ENCODE measurements at regions not wholly inside any gene's neighbourhood (a gene's known extent, or its start where the extent isn't known, plus 50 kb on each side); places are given as distances from the start of the nearest gene placed in this dataset.
"Not testable (repeated sequence)": the region's sequence is repeated elsewhere in the genome, so short reads cannot be mapped to it uniquely, and the experiment has no call there.

DNA sequence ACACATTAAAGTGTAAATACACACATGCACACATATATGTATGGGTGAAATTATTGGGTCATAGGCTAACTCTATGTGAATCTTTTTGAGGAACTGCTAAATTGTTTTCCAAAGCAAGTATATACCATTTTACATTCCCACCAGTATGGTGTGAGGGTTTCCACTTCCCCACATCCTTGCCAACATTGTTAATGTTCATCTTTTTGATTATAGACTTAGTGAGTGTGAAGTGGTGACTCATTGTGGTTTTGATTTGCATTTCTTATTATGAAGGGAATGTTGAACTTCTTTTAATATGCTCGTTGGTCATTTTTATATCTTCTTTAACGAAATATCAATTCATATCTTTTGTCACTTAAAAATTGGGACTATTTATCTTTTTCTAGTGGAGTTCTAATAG, 181.8 kb upstream of the GCFC2 start:
- H3K4me3 ChIP-seq (ENCODE audit: low read depth, low read length) = no peak overlapping the region
- DNase-seq (ENCODE audit: low read depth, low spot score) = no peak
- TF ChIP-seq, protein P1, sequence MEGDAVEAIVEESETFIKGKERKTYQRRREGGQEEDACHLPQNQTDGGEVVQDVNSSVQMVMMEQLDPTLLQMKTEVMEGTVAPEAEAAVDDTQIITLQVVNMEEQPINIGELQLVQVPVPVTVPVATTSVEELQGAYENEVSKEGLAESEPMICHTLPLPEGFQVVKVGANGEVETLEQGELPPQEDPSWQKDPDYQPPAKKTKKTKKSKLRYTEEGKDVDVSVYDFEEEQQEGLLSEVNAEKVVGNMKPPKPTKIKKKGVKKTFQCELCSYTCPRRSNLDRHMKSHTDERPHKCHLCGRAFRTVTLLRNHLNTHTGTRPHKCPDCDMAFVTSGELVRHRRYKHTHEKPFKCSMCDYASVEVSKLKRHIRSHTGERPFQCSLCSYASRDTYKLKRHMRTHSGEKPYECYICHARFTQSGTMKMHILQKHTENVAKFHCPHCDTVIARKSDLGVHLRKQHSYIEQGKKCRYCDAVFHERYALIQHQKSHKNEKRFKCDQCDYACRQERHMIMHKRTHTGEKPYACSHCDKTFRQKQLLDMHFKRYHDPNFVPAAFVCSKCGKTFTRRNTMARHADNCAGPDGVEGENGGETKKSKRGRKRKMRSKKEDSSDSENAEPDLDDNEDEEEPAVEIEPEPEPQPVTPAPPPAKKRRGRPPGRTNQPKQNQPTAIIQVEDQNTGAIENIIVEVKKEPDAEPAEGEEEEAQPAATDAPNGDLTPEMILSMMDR (IDR thresholded peaks at IDR 0.05; ENCODE audit: low read depth, low read length) = no peak
- in situ Hi-C loops (cut with HindIII; ENCODE audit: low sequenced_read_pairs) = no loop called here

DNA sequence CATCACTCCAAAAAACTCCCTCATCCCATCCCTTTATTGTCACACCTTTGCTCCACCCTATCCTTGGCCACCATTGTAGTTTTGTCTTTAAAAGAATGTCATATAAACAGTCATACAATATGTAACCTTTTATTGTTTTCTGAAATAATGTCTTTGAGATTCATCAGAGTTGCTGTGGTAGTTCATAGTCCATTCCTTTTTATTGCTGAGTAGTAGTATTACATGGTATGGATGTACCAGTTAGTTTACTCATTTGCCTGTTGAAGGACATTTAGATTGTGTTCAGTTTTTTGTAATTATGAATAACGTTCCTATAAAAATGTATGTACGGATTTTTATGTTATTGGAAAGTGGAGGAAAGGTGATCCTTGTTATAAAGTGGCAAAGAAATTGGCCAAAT, 171.8 kb upstream of the GCFC2 start:
- in situ Hi-C loops (cut with HindIII; ENCODE audit: low sequenced_read_pairs) = no loop called here
- DNase-seq (ENCODE audit: low read depth, low spot score) = no peak
- no peak overlapping the region for H3K4me3 ChIP-seq (ENCODE audit: low read depth, low read length)
- TF ChIP-seq, protein P1 (IDR thresholded peaks at IDR 0.05; ENCODE audit: low read depth, low read length) = no peak

DNA sequence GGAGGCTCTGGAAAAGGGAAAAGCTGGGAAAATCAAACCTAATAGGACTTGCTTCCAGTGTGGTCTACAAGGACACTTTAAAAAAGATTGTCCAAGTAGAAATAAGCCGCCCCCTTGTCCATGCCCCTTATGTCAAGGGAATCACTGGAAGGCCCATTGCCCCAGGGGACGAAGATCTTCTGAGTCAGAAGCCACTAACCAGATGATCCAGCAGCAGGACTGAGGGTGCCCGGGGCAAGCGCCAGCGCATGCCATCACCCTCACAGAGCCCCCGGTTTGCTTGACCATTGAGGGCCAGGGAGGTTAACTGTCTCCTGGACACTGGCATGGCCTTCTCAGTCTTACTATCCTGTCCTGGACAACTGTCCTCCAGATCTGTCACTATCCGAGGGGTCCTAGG, 164.9 kb upstream of the GCFC2 start:
- in situ Hi-C loops (cut with HindIII; ENCODE audit: low sequenced_read_pairs); DNase-seq (ENCODE audit: low read depth, low spot score); H3K4me3 ChIP-seq (ENCODE audit: low read depth, low read length): not testable (repeated sequence)

DNA sequence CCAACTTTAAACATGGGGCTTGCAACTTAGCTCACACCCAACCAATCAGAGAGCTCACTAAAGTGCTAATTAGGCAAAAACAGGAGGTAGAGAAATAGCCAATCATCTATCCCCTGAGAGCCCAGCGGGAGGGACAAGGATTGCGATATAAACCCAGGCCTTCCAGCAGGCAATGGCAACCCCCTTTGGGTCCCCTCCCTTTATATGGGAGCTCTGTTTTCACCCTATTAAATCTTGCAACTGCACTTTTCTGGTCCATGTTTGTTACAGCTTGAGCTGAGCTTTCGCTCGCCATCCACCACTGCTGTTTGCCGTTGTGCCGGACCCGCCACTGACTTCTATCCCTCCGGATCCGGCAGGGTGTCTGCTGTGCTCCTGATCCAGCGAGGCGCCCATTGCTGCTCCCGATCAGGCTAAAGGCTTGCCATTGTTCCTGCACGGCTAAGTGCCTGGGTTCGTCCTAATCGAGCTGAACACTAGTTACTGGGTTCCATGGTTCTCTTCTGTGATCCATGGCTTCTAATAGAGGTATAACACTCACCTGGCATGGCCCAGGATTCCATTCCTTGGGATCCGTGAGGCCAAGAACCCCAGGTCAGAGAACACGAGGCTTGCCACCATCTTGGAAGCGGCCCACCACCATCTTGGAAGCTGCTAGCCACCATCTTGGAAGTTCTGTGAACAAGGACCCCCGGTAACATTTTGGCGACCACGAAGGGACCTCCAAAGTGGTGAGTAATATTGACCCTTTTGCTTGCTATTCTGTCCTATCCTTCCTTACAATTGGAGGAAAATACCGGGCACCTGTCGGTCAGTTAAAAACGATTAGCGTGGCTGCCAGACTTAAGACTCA, 161.3 kb upstream of the GCFC2 start:
- H3K4me3 ChIP-seq (ENCODE audit: low read depth, low read length); in situ Hi-C loops (cut with HindIII; ENCODE audit: low sequenced_read_pairs); DNase-seq (ENCODE audit: low read depth, low spot score): not testable (repeated sequence)

DNA sequence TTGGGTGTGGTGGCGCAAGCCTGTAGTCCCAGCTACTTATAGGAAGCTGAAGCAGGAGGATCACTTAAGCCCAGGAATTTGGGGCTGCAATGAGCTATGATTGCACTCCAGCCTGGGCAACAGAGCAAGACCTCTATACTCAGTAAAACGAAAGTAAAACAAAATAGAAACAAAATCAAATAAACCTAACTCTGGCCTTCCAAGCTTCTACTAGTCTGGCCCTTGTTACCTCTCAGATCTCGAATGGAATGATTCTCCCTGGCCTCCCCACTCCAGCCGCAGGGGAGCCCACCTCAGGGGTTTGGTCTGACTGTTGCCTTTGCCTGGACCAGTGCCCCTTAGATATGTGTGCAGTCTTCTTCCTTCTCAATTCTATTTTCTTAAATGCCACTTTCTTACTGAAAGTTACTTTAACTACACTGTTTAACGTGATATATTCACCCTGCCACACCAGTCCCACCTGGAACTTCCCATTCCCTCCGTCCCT, 160.0 kb upstream of the GCFC2 start:
- no peak for DNase-seq (ENCODE audit: low read depth, low spot score)
- in situ Hi-C loops (cut with HindIII; ENCODE audit: low sequenced_read_pairs) = no loop called here
- no peak overlapping the region for H3K4me3 ChIP-seq (ENCODE audit: low read depth, low read length)
- TF ChIP-seq, protein P1 (IDR thresholded peaks at IDR 0.05; ENCODE audit: low read depth, low read length) = no peak

DNA sequence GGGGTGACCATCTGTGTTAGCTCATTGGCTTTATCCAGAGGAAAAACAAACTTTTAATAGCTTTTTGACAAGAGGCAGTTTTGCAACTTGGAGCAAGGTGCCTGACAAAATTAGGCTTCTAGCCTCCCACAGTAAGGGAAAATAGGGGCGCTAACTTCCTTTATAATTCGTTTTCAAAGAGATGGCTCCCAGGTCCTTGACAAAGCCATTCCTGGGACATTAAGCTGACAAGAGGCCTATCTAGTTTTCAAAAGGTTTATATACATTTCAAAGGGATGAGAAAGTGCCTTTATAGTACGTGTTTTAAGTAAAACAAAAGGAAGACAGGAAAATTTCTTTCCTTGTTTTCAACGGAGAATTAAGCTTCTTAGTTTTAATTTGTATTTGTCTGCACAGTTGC, 159.4 kb upstream of the GCFC2 start:
- no peak overlapping the region for H3K4me3 ChIP-seq (ENCODE audit: low read depth, low read length)
- in situ Hi-C loops (cut with HindIII; ENCODE audit: low sequenced_read_pairs) = no loop called here
- no peak for DNase-seq (ENCODE audit: low read depth, low spot score)
- TF ChIP-seq, protein P1 (IDR thresholded peaks at IDR 0.05; ENCODE audit: low read depth, low read length) = no peak

DNA sequence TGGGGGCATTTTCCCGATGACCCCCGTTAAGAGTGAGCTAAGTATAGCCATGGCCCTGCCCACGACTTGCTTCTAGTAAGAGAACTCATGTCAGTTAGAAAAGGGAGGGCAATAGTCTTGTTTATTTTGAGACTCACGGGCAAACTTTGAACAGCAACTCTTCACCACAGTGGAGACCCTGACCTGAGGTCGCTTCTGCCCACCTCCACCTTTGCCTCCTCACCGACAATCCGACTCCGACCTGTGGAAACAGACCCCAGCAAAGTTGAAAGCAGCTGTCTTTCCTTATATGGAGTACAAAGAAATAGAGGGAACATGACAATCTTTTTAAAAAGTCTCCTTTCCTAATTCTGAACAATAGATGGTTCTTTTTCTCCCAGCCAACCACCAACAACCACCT, 155.0 kb upstream of the GCFC2 start:
- no peak for DNase-seq (ENCODE audit: low read depth, low spot score)
- in situ Hi-C loops (cut with HindIII; ENCODE audit: low sequenced_read_pairs) = no loop called here
- TF ChIP-seq, protein P1 (IDR thresholded peaks at IDR 0.05; ENCODE audit: low read depth, low read length) = no peak
- H3K4me3 ChIP-seq (ENCODE audit: low read depth, low read length) = no peak overlapping the region
